NCI-H748 treated with DMSO at 0.1 percent for 48 hours (cell line): ENCODE measurements at regions not wholly inside any gene's neighbourhood (a gene's known extent, or its start where the extent isn't known, plus 50 kb on each side); places are given as distances from the start of the nearest gene placed in this dataset.
"Not testable (repeated sequence)": the region's sequence is repeated elsewhere in the genome, so short reads cannot be mapped to it uniquely, and the experiment has no call there.

Experiments used
- DNase-seq: peaks from one replicate; lab custom pipeline; 2025; lab: John Stamatoyannopoulos, UW

GRCh38 chr11:82536706-82537105, 197.0 kb downstream of the FAM181B start:
- DNase-seq: no peak

GRCh38 chr11:82533628-82534327, 199.9 kb downstream of the FAM181B start:
- DNase-seq: no peak

- DNase-seq: peak; percentile 47
Measured at GRCh38 chr11:82529936-82530335, 203.7 kb downstream of the FAM181B start.

GRCh38 chr11:82527081-82527584, 206.5 kb downstream of the FAM181B start:
- no peak for DNase-seq

GRCh38 chr11:82523141-82523540, 210.5 kb downstream of the FAM181B start:
- DNase-seq: no peak

DNA sequence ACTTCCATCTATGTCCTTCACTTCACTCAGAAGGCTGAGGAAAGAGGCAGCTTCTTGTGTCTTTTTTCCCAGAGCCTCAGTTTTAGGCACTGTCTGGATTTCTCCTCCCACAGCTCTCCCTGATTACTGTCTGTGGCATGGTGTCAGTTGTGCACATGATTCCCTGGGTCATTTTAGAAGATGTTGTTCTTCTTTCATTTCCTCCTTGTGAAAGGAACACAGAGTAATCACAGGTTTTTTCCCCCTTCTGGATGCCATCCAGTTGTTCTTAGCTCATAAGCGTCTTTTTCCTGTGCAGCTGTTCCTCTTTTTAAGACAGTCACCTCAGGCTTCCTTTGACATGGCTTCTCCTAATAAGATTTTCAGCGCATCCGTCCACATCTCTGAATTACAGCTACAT, 212.2 kb downstream of the FAM181B start:
- DNase-seq: no peak

DNA sequence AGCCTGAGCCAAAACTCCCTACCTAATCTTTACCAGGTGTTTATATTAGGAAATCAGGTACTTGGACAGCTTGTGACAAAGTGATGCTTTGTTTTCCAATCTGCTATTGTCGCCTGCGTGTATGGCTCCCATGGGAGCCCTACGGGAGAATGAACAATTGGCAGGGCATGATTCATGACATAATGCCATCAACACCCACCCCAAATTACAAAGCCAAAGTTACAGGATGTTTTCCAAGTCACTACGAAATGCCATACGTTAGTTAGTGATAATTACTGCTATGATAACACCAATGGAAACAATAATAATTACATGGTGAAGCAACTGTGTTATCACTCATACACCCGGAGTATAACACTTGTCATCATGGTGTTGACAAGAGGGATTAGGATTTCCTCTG, 226.4 kb downstream of the FAM181B start:
- DNase-seq: peak; percentile 49

DNA sequence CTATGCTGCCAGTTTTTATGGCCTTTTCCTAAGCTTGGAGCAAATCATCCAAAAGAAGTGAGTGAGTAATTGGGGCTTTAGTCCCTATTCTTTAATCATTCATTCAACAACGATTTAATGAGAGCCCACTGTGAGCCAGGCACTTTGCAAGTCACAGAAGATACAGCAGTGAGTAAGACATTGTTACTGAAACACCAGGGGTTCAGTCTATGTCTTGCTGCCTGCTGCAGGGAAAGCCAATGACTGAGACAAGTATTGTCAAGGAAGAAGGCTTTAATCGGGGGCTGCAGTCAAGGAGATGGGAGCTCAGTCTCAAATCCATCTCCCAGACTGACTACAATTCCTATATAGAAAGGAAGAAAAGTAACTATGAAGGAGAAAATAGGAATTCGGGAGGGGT, 228.3 kb downstream of the FAM181B start:
- no peak for DNase-seq

GRCh38 chr11:82501174-82501573, 232.5 kb downstream of the FAM181B start:
- not testable (repeated sequence) for DNase-seq

DNA sequence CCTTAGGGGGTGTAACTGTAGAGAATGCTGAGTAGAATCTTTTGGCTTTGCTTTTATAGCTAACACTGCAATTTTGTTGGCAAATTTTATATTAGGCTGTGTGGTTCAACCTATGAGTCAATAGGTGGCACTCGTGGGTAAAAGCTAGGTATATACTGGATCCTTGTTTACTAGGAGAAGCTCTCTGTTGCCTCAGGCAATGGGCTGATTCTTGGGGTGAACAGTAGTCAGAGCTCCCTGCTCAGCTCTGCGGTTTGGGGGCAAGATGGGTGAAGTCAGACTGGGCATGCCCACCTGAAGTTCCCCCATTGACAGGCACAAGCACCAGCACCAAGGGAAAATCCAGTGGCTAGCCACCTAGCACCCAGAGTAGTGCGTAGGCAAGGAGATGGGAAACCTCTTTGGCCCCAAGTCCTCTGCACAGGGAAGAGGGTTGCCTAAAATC, 238.7 kb downstream of the FAM181B start:
- DNase-seq: peak; percentile 21

GRCh38 chr11:82474876-82475275, 258.8 kb downstream of the FAM181B start:
- DNase-seq: no peak

- DNase-seq: no peak
Measured at GRCh38 chr11:82465481-82465880, 268.2 kb downstream of the FAM181B start.

- DNase-seq: peak; percentile 14
Measured at GRCh38 chr11:82462608-82463242, 270.9 kb downstream of the FAM181B start.

- peak; percentile 26 for DNase-seq
Measured at GRCh38 chr11:82458761-82459160, 274.9 kb downstream of the FAM181B start.

DNA sequence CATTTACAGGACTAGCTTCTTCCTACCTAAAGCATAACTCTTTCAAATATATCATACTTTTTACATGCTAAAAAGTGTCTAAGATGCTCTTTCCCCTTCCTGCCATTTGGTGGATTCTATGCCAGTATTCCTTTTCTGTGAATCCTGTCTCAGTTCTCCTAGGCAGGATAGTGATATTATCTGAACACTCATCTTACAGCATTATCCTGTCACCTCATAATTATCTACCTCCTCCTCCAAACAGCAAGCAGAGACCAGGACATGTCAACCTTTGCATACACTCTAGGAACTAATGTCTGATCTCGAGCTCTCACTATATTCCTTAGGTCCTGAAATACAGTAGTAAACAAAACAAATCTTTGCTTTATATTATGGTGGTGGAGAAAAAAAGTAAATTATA, 275.5 kb downstream of the FAM181B start:
- DNase-seq: no peak

DNA sequence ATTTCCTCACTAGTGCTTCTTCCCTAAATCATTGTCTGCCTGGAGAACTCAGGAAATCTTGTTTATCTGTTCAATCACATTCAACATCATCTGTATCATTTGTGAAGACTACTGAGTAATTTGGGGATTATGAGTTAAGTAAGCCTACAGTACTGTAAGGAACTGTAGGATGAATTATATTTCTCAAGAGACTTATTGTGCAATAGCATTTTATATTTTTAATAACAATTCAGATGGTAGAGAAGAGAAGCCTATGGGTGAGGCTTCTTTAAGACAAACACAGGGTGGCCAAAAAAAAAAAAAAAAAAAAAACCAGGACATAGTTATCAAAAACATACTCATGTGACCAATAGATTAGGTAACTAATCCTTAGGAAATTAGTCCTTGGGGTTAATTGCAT, 282.7 kb downstream of the FAM181B start:
- no peak for DNase-seq

- no peak for DNase-seq
Measured at GRCh38 chr11:82406611-82407010, 327.1 kb downstream of the FAM181B start.

GRCh38 chr11:82405421-82405820, 328.2 kb downstream of the FAM181B start:
- no peak for DNase-seq

DNA sequence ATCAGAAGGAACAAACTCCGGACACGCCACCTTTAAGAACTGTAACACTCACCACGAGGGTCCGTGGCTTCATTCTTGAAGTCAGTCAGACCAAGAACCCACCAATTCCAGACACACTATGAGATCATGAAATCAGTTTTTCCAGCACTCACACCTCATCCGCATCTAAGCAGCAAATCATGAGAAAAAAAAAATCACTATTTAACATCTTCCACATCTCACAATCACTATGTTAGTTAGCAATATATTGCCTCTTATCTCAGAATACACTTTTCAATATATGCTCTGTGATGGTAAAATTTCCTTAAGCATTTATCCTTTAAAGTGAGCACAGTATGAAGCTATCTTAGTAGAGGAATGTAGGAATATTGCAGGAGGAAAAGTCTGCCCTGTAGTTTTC, 328.7 kb downstream of the FAM181B start:
- no peak for DNase-seq

DNA sequence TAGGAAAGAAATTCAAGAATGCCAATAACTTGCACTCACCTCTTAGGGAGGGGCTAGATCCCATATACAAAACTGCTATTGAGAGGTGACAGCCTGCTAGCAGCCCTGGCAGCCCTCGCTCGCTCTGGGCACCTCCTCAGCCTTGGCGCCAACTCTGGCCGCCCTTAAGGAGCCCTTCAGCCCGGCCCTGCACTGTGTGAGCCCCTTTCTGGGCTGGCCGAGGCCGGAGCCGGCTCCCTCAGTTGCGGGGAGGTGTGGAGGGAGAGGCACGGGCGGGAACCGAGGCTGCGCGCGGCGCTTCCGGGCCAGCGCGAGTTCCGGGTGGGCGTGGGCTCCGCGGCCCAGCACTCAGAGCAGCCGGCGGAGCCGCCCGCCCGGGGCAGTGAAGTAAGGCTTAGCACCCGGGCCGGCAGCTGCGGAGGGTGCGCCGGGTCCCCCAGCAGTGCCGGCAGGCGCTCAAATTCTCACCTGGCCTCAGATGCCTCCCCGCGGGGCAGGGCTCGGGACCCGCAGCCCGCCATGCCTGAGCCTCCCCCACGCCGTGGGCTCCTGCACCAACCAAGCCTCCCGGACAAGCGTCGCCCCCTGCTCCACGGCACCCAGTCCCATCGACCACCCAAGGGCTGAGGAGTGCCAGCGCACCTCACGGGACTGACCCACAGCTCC, 329.9 kb downstream of the FAM181B start:
- no peak for DNase-seq

GRCh38 chr11:82398300-82398815, 335.3 kb downstream of the FAM181B start:
- no peak for DNase-seq

- not testable (repeated sequence) for DNase-seq
Measured at GRCh38 chr11:82396639-82397038, 337.0 kb downstream of the FAM181B start.

GRCh38 chr11:82384308-82384707, 349.4 kb downstream of the FAM181B start:
- DNase-seq: no peak
